CD14-positive monocyte (primary cell): ENCODE measurements at regions not wholly inside any gene's neighbourhood (a gene's known extent, or its start where the extent isn't known, plus 50 kb on each side); places are given as distances from the start of the nearest gene placed in this dataset.

ENCODE experiments used
- DNase-seq, 3 donors: peaks; one replicate each; pipeline ENCODE4 v3.0.0-alpha.2; 2011 to 2022
- H2AFZ ChIP-seq: 2 replicates; pipeline ENCODE4 v1.6.0; 2012; ENCODE audit warnings: mild to moderate bottlenecking, low read depth, low read length, inconsistent platforms; ENCODE audit not compliant: insufficient read depth, poor library complexity, severe bottlenecking
- H3K27ac ChIP-seq, 2 donors: 1 replicate in 1 of 2; 2 replicates in 1 of 2; pipeline ENCODE4 v1.5.1; 2012 to 2013; ENCODE audit warnings: low read length in 2 of 2, control low read depth in 1 of 2, inconsistent platforms in 1 of 2, low read depth in 1 of 2, mild to moderate bottlenecking in 1 of 2
- H3K27me3 ChIP-seq, 2 donors: one replicate each; pipeline versions ENCODE4 v1.6.0 to v1.6.1; 2011 to 2013; ENCODE audit warnings: low read length in 2 of 2; ENCODE audit not compliant: control insufficient read depth in 2 of 2, insufficient read depth in 2 of 2
- H3K36me3 ChIP-seq, 2 donors: replicated peaks in 1 of 2; 1 replicate in 1 of 2; 2 replicates in 1 of 2; pipeline versions ENCODE4 v1.5.1 to v1.6.1; 2012 to 2013; ENCODE audit warnings: low read length in 2 of 2, control low read depth in 1 of 2, inconsistent platforms in 1 of 2, mild to moderate bottlenecking in 1 of 2; ENCODE audit not compliant: insufficient read depth in 2 of 2, control insufficient read depth in 1 of 2
- H3K4me1 ChIP-seq, 2 donors: 1 replicate in 1 of 2; 2 replicates in 1 of 2; pipeline versions ENCODE4 v1.5.1 to v1.6.1; 2012 to 2013; ENCODE audit warnings: low read length in 2 of 2, control low read depth in 1 of 2, inconsistent platforms in 1 of 2, mild to moderate bottlenecking in 1 of 2, moderate library complexity in 1 of 2; ENCODE audit not compliant: insufficient read depth in 2 of 2, control insufficient read depth in 1 of 2
- H3K4me2 ChIP-seq: replicated peaks from 2 replicates; pipeline ENCODE3; 2012; ENCODE audit warnings: low read length, moderate library complexity, mild to moderate bottlenecking; ENCODE audit not compliant: poor library complexity, severe bottlenecking; ENCODE audit errors: extremely low read depth
- H3K4me3 ChIP-seq, 3 experiments: fragments of 200-600 bp in 1 of 3; sonication (generic) in 1 of 3; replicated peaks in 1 of 3; 1 replicate in 2 of 3; 2 replicates in 1 of 3; pipeline ENCODE4 v1.5.1; 2011 to 2013; ENCODE audit warnings: low read length in 3 of 3, mild to moderate bottlenecking in 3 of 3, control low read depth in 2 of 3, low read depth in 2 of 3, inconsistent platforms in 1 of 3, moderate library complexity in 1 of 3
- H3K79me2 ChIP-seq: 2 replicates; pipeline ENCODE4 v1.6.0; 2012; ENCODE audit warnings: mild to moderate bottlenecking, control low read depth, inconsistent platforms, low read length, moderate library complexity; ENCODE audit not compliant: insufficient read depth
- H3K9ac ChIP-seq: 2 replicates; pipeline ENCODE4 v1.6.0; 2017; ENCODE audit warnings: low read length, mild to moderate bottlenecking; ENCODE audit not compliant: insufficient read depth, poor library complexity, severe bottlenecking
- H3K9me3 ChIP-seq, 2 donors: replicated peaks in 1 of 2; 1 replicate in 1 of 2; 2 replicates in 1 of 2; pipeline versions ENCODE4 v1.5.1 to v1.6.1; 2012 to 2013; ENCODE audit warnings: low read length in 2 of 2, control low read depth in 1 of 2; ENCODE audit not compliant: control insufficient read depth in 1 of 2, insufficient read depth in 1 of 2
- H4K20me1 ChIP-seq: 2 replicates; pipeline ENCODE4 v1.6.0; 2012; ENCODE audit warnings: mild to moderate bottlenecking, low read length, control low read depth, moderate library complexity; ENCODE audit not compliant: insufficient read depth
- H3K27ac Mint-ChIP-seq, 7 donors: one replicate each; pipeline ENCODE4 v1.8.0; 2020; ENCODE audit warnings: mild to moderate bottlenecking in 7 of 7, mixed read lengths in 7 of 7, moderate library complexity in 6 of 7, inconsistent platforms in 2 of 7
- H3K27me3 Mint-ChIP-seq, 3 donors: one replicate each; pipeline ENCODE4 v1.8.0; 2021 to 2022; ENCODE audit warnings: low read depth in 3 of 3, mild to moderate bottlenecking in 3 of 3, mixed read lengths in 3 of 3, moderate library complexity in 3 of 3, inconsistent platforms in 1 of 3
- H3K36me3 Mint-ChIP-seq, 2 donors: one replicate each; pipeline ENCODE4 v1.8.0; 2020; ENCODE audit warnings: mixed read lengths in 2 of 2, inconsistent platforms in 1 of 2, mild to moderate bottlenecking in 1 of 2
- H3K4me1 Mint-ChIP-seq: one replicate; pipeline ENCODE4 v1.8.0; 2020; ENCODE audit warnings: mild to moderate bottlenecking, mixed read lengths
- H3K4me3 Mint-ChIP-seq, 2 donors: one replicate each; pipeline ENCODE4 v1.8.0; 2020; ENCODE audit warnings: mild to moderate bottlenecking in 2 of 2, mixed read lengths in 2 of 2, moderate library complexity in 1 of 2
- H3K9me3 Mint-ChIP-seq, 7 donors: one replicate each; pipeline ENCODE4 v1.8.0; 2020 to 2022; ENCODE audit warnings: mixed read lengths in 7 of 7, mild to moderate bottlenecking in 6 of 7, moderate library complexity in 6 of 7, inconsistent platforms in 2 of 7
- CTCF ChIP-seq: fragments of 200-600 bp; IDR thresholded peaks from one replicate; pipeline ENCODE4 v1.8.0; 2022; ENCODE audit warnings: antibody characterized with exemption, mild to moderate bottlenecking
- WGBS: methylation state at CpG from one replicate; pipeline ENCODE4 v1.1.5; 2013; ENCODE audit warnings: missing lambda C conversion rate; ENCODE audit not compliant: insufficient coverage; 5-methylcytosine and 5-hydroxymethylcytosine counted together
- intact Hi-C, 2 donors: fragments of 100-400 bp; cut with micrococcal nuclease; formaldehyde crosslinking; loops; one replicate each; pipeline versions ENCODE4 v1.15.0 to v1.15.1; 2023

GRCh38 chr4:159500861-159501260 lies 398.0 kb downstream of the RAPGEF2 start:
- peaks cover 0 to 2% of the 10 kb centered on the region in 2 donors for H3K27me3 ChIP-seq
- no peak overlapping the region for H3K4me3 ChIP-seq
- H3K79me2 ChIP-seq, result no peaks in the 10 kb centered on the region
- H2AFZ ChIP-seq, result no peak overlapping the region
- H3K36me3 Mint-ChIP-seq, result no peaks in the 10 kb centered on the region
- no peaks in the 10 kb centered on the region for H3K9me3 ChIP-seq
- no peaks in the 10 kb centered on the region for H4K20me1 ChIP-seq
- intact Hi-C loops, result no loop called here
- no CpG with 5 or more reads among the region's 2 CpGs for WGBS
- no peak for TF ChIP-seq CTCF
- no peaks in the 10 kb centered on the region for H3K36me3 ChIP-seq
- no peaks in the 10 kb centered on the region for H3K4me1 ChIP-seq
- no peak overlapping the region for H3K27ac Mint-ChIP-seq
- H3K4me2 ChIP-seq, result no peak overlapping the region
- H3K4me3 Mint-ChIP-seq, result no peak overlapping the region
- no peak overlapping the region for H3K27ac ChIP-seq
- no peak overlapping the region for H3K9ac ChIP-seq
- DNase-seq, result no peak
- H3K4me1 Mint-ChIP-seq, result no peaks in the 10 kb centered on the region
- peaks cover 0 to 3% (median 2%) of the 10 kb centered on the region in 3 donors for H3K27me3 Mint-ChIP-seq
- peaks cover 0 to 3% (median 0%) of the 10 kb centered on the region in 7 donors for H3K9me3 Mint-ChIP-seq

- no peaks in the 10 kb centered on the region for H3K79me2 ChIP-seq
- Mint-ChIP-seq H3K4me1 (no peaks in the 10 kb centered on the region), H3K36me3 (no peaks in the 10 kb centered on the region), H3K27ac (no peak overlapping the region), H3K27me3 (peaks cover 0 to 9% (median 5%) of the 10 kb centered on the region in 3 donors), H3K9me3 (peaks cover 0 to 2% (median 0%) of the 10 kb centered on the region in 7 donors), H3K4me3 (no peak overlapping the region)
- H3K4me1 ChIP-seq, result no peaks in the 10 kb centered on the region
- WGBS, result 82% methylated on average over 8 of the region's 14 CpGs
- peaks cover 0 to 2% of the 10 kb centered on the region in 2 donors for H3K27me3 ChIP-seq
- H3K27ac ChIP-seq, result no peak overlapping the region
- no peak overlapping the region for H3K9ac ChIP-seq
- no peak for DNase-seq
- no peak overlapping the region for H3K4me3 ChIP-seq
- no peaks in the 10 kb centered on the region for H4K20me1 ChIP-seq
- TF ChIP-seq CTCF, result no peak
- no peaks in the 10 kb centered on the region for H3K9me3 ChIP-seq
- H2AFZ ChIP-seq, result no peak overlapping the region
- H3K4me2 ChIP-seq, result no peak overlapping the region
- intact Hi-C loops, result no loop called here
- no peaks in the 10 kb centered on the region for H3K36me3 ChIP-seq
These were observed 400.5 kb downstream of the RAPGEF2 start for GRCh38 chr4:159503236-159504008.
